Osteoblast (primary cell): ENCODE measurements at regions not wholly inside any gene's neighbourhood (a gene's known extent, or its start where the extent isn't known, plus 50 kb on each side); places are given as distances from the start of the nearest gene placed in this dataset.

ENCODE experiments used
- DNase-seq: peaks from one replicate; pipeline ENCODE4 v3.0.0; 2011; ENCODE audit warnings: low spot score, mixed read lengths; ENCODE audit not compliant: insufficient read length; ENCODE audit errors: missing footprints
- H2AFZ ChIP-seq: 2 replicates; pipeline ENCODE4 v1.6.0; 2011; ENCODE audit warnings: mild to moderate bottlenecking, low read length
- H3K27ac ChIP-seq: 2 replicates; pipeline ENCODE4 v1.5.1; 2011; ENCODE audit warnings: mild to moderate bottlenecking, low read depth, low read length, moderate library complexity
- H3K27me3 ChIP-seq: 2 replicates; pipeline ENCODE4 v1.6.0; 2012; ENCODE audit warnings: mild to moderate bottlenecking, control low read depth, inconsistent platforms, low read length, moderate library complexity; ENCODE audit not compliant: insufficient read depth
- H3K36me3 ChIP-seq: 2 replicates; pipeline ENCODE4 v1.5.1; 2011; ENCODE audit warnings: mild to moderate bottlenecking, low read length, control low read depth, moderate library complexity; ENCODE audit not compliant: insufficient read depth
- H3K4me1 ChIP-seq: 2 replicates; pipeline ENCODE4 v1.5.1; 2011; ENCODE audit warnings: mild to moderate bottlenecking, low read length, control low read depth, moderate library complexity; ENCODE audit not compliant: insufficient read depth
- H3K4me2 ChIP-seq: 2 replicates; pipeline ENCODE4 v1.6.0; 2011; ENCODE audit warnings: mild to moderate bottlenecking, low read length; ENCODE audit not compliant: insufficient read depth
- H3K4me3 ChIP-seq: fragments of 200-600 bp; sonication (generic); 3 replicates; pipeline ENCODE4 v1.5.1; 2012; ENCODE audit warnings: mild to moderate bottlenecking, low read length, inconsistent platforms; ENCODE audit not compliant: insufficient read depth
- H3K79me2 ChIP-seq: 2 replicates; pipeline ENCODE4 v1.6.0; 2012; ENCODE audit warnings: mild to moderate bottlenecking, low read length, control low read depth, inconsistent platforms; ENCODE audit not compliant: insufficient read depth
- H3K9me3 ChIP-seq: 2 replicates; pipeline ENCODE4 v1.5.1; 2011; ENCODE audit warnings: low read depth, low read length, control low read depth
- H4K20me1 ChIP-seq: 2 replicates; pipeline ENCODE4 v1.6.0; 2012; ENCODE audit warnings: mild to moderate bottlenecking, low read length, control low read depth; ENCODE audit not compliant: insufficient read depth
- CTCF ChIP-seq: IDR thresholded peaks from 2 replicates; pipeline ENCODE4 v1.5.1; 2011; ENCODE audit warnings: mild to moderate bottlenecking, low read depth, low read length, moderate library complexity; ENCODE audit errors: extremely low read depth

GRCh38 chr10:125269716-125270115 is 109.4 kb upstream of the CTBP2 start:
- Histone ChIP-seq H3K27ac (no peak overlapping the region), H2AFZ (no peak overlapping the region), H4K20me1 (no peaks in the 10 kb centered on the region), H3K9me3 (no peaks in the 10 kb centered on the region), H3K27me3 (no peaks in the 10 kb centered on the region), H3K4me1 (no peaks in the 10 kb centered on the region), H3K36me3 (no peaks in the 10 kb centered on the region), H3K4me2 (no peak overlapping the region), H3K79me2 (no peaks in the 10 kb centered on the region), H3K4me3 (no peak overlapping the region)
- no peak for DNase-seq
- TF ChIP-seq CTCF: no peak

- TF ChIP-seq CTCF: no peak
- no peaks in the 10 kb centered on the region for H3K36me3 ChIP-seq
- no peaks in the 10 kb centered on the region for H3K79me2 ChIP-seq
- no peak overlapping the region for H3K4me3 ChIP-seq
- H4K20me1 ChIP-seq: no peaks in the 10 kb centered on the region
- H3K4me1 ChIP-seq: no peaks in the 10 kb centered on the region
- no peak overlapping the region for H3K4me2 ChIP-seq
- H2AFZ ChIP-seq: no peak overlapping the region
- no peak overlapping the region for H3K27ac ChIP-seq
- DNase-seq: no peak
- H3K27me3 ChIP-seq: no peaks in the 10 kb centered on the region
- no peaks in the 10 kb centered on the region for H3K9me3 ChIP-seq
Observed at GRCh38 chr10:125266966-125267365, 106.6 kb upstream of the CTBP2 start.

- DNase-seq: no peak
- no peaks in the 10 kb centered on the region for H3K9me3 ChIP-seq
- H4K20me1 ChIP-seq: no peaks in the 10 kb centered on the region
- TF ChIP-seq CTCF: no peak
- no peak overlapping the region for H3K4me3 ChIP-seq
- no peak overlapping the region for H2AFZ ChIP-seq
- H3K27ac ChIP-seq: no peak overlapping the region
- no peaks in the 10 kb centered on the region for H3K27me3 ChIP-seq
- H3K79me2 ChIP-seq: no peaks in the 10 kb centered on the region
- no peak overlapping the region for H3K4me2 ChIP-seq
- no peaks in the 10 kb centered on the region for H3K4me1 ChIP-seq
- H3K36me3 ChIP-seq: no peaks in the 10 kb centered on the region
Observed at GRCh38 chr10:125266541-125266940, 106.2 kb upstream of the CTBP2 start.

- no peaks in the 10 kb centered on the region for H3K4me1 ChIP-seq
- no peak overlapping the region for H2AFZ ChIP-seq
- H3K79me2 ChIP-seq: no peaks in the 10 kb centered on the region
- H3K27ac ChIP-seq: no peak overlapping the region
- no peaks in the 10 kb centered on the region for H3K27me3 ChIP-seq
- no peak overlapping the region for H3K4me3 ChIP-seq
- no peak overlapping the region for H3K4me2 ChIP-seq
- no peak for TF ChIP-seq CTCF
- DNase-seq: no peak
- no peaks in the 10 kb centered on the region for H4K20me1 ChIP-seq
- H3K36me3 ChIP-seq: no peaks in the 10 kb centered on the region
- H3K9me3 ChIP-seq: no peaks in the 10 kb centered on the region
Observed at GRCh38 chr10:125265579-125265955, 105.2 kb upstream of the CTBP2 start.
